GM23338 (cell line): ENCODE measurements at regions not wholly inside any gene's neighbourhood (a gene's known extent, or its start where the extent isn't known, plus 50 kb on each side); places are given as distances from the start of the nearest gene placed in this dataset.

ENCODE experiments used
- ATAC-seq: fragments of 200-7000 bp; cut with Tn5 transposase; 3 replicates; pipeline ENCODE4 v1.9.1; 2020
- DNase-seq: peaks from one replicate; pipeline ENCODE4 v3.0.0-alpha.2; 2015; ENCODE audit warnings: low spot score
- H2AFZ ChIP-seq: fragments of 200-600 bp; sonication (generic); 2 replicates; pipeline ENCODE4 v1.8.0; 2016; ENCODE audit warnings: antibody characterized with exemption, mild to moderate bottlenecking, moderate library complexity
- H3F3A ChIP-seq: fragments of 200-600 bp; sonication (generic); replicated peaks from 2 replicates; pipeline ENCODE4 v1.8.0; 2017; ENCODE audit warnings: antibody characterized with exemption, mixed run types, low read depth
- H3K27ac ChIP-seq: fragments of 200-600 bp; sonication (generic); 2 replicates; pipeline ENCODE4 v1.6.1; 2016; ENCODE audit warnings: low read depth
- H3K27me3 ChIP-seq: fragments of 200-600 bp; sonication (generic); 2 replicates; pipeline ENCODE4 v1.8.0; 2016; ENCODE audit warnings: mild to moderate bottlenecking, mixed run types, moderate library complexity; ENCODE audit not compliant: insufficient read depth
- H3K36me3 ChIP-seq: fragments of 200-600 bp; sonication (generic); 2 replicates; pipeline ENCODE4 v1.8.0; 2016; ENCODE audit warnings: mild to moderate bottlenecking; ENCODE audit not compliant: insufficient read depth
- H3K4me1 ChIP-seq: fragments of 200-600 bp; sonication (generic); 2 replicates; pipeline ENCODE4 v1.8.0; 2016; ENCODE audit warnings: mild to moderate bottlenecking, moderate library complexity; ENCODE audit not compliant: insufficient read depth
- H3K4me2 ChIP-seq: fragments of 200-600 bp; sonication (generic); 2 replicates; pipeline ENCODE4 v1.7.1; 2017; ENCODE audit warnings: mixed run types
- H3K4me3 ChIP-seq: fragments of 200-600 bp; sonication (generic); 2 replicates; pipeline ENCODE4 v1.6.1; 2016; ENCODE audit warnings: mixed run types
- H3K79me2 ChIP-seq: fragments of 200-600 bp; sonication (generic); replicated peaks from 2 replicates; pipeline ENCODE4 v1.8.0; 2017; ENCODE audit warnings: mild to moderate bottlenecking; ENCODE audit not compliant: insufficient read depth
- H3K9me2 ChIP-seq: fragments of 200-600 bp; sonication (generic); 2 replicates; pipeline ENCODE4 v1.8.0; 2017; ENCODE audit not compliant: insufficient read depth
- H4K20me1 ChIP-seq: fragments of 200-600 bp; sonication (generic); replicated peaks from 2 replicates; pipeline ENCODE4 v1.8.0; 2017; ENCODE audit warnings: mild to moderate bottlenecking; ENCODE audit not compliant: insufficient read depth
- H3K27ac Mint-ChIP-seq: 2 replicates; pipeline ENCODE4 v1.8.0; 2020; ENCODE audit warnings: inconsistent platforms, mild to moderate bottlenecking, moderate library complexity, mixed read lengths
- H3K27me3 Mint-ChIP-seq: 3 replicates; pipeline ENCODE4 v1.8.0; 2022; ENCODE audit warnings: low read depth, mild to moderate bottlenecking, moderate library complexity, mixed read lengths, inconsistent platforms; ENCODE audit not compliant: insufficient read depth, poor library complexity
- H3K36me3 Mint-ChIP-seq: 3 replicates; pipeline ENCODE4 v1.8.0; 2021; ENCODE audit warnings: low read depth, mild to moderate bottlenecking, inconsistent platforms, moderate library complexity, mixed read lengths
- H3K4me1 Mint-ChIP-seq: 3 replicates; pipeline ENCODE4 v1.8.0; 2020; ENCODE audit warnings: mild to moderate bottlenecking, inconsistent platforms, mixed read lengths
- H3K4me3 Mint-ChIP-seq: 3 replicates; pipeline ENCODE4 v1.8.0; 2021; ENCODE audit warnings: moderate library complexity, mild to moderate bottlenecking, inconsistent platforms, mixed read lengths
- H3K9me3 Mint-ChIP-seq: 3 replicates; pipeline ENCODE4 v1.8.0; 2020; ENCODE audit warnings: moderate library complexity, mild to moderate bottlenecking, inconsistent platforms, mixed read lengths
- CREB1 ChIP-seq: fragments of 250-450 bp; sonication (Bioruptor Pico); IDR thresholded peaks from 2 replicates; pipeline ENCODE4 v1.5.0; 2020; ENCODE audit warnings: low read depth, mild to moderate bottlenecking, moderate library complexity
- CTCF ChIP-seq, 2 experiments: fragments of 200-600 bp in 1 of 2; sonication (generic) in 1 of 2; conservative IDR thresholded peaks; 2 replicates each; pipeline versions ENCODE4 v1.5.1 to v1.6.1; 2016 to 2017; ENCODE audit warnings: antibody characterized with exemption in 2 of 2, low read depth in 2 of 2, mild to moderate bottlenecking in 2 of 2, moderate library complexity in 1 of 2
- ETS1 ChIP-seq: IDR thresholded peaks from 2 replicates; pipeline ENCODE4 v1.6.1; 2016; ENCODE audit warnings: antibody characterized with exemption
- EZH2 ChIP-seq: fragments of 200-600 bp; sonication (generic); IDR thresholded peaks from one replicate; pipeline ENCODE4 v1.8.0; 2017; ENCODE audit warnings: antibody characterized with exemption, mild to moderate bottlenecking, low read depth; ENCODE audit not compliant: unreplicated experiment
- EZH2phosphoT487 ChIP-seq: fragments of 200-600 bp; sonication (generic); IDR thresholded peaks from one replicate; pipeline ENCODE4 v1.8.1; 2018; ENCODE audit warnings: antibody characterized with exemption; ENCODE audit not compliant: unreplicated experiment
- JUNB ChIP-seq: IDR thresholded peaks from one replicate; pipeline ENCODE4 v1.6.1; 2016; ENCODE audit warnings: antibody characterized with exemption; ENCODE audit not compliant: unreplicated experiment
- NANOG ChIP-seq: IDR thresholded peaks from 2 replicates; pipeline ENCODE4 v1.6.1; 2016; ENCODE audit warnings: antibody characterized with exemption, borderline replicate concordance
- POLR2AphosphoS5 ChIP-seq: IDR thresholded peaks from 2 replicates; pipeline ENCODE4 v1.6.1; 2016; ENCODE audit warnings: antibody characterized with exemption, low read depth
- STAT1 ChIP-seq: IDR thresholded peaks from one replicate; pipeline ENCODE4 v1.6.1; 2016; ENCODE audit warnings: antibody characterized with exemption; ENCODE audit not compliant: unreplicated experiment
- ZNF114 ChIP-seq: fragments of 250-450 bp; sonication (Bioruptor Pico); IDR thresholded peaks from 2 replicates; pipeline ENCODE4 v1.5.0; 2020; ENCODE audit warnings: mild to moderate bottlenecking, moderate library complexity
- ZNF331 ChIP-seq: fragments of 250-450 bp; sonication (Bioruptor Pico); IDR thresholded peaks from 2 replicates; pipeline ENCODE4 v1.5.0; 2020; ENCODE audit warnings: low read depth, mild to moderate bottlenecking, moderate library complexity
- TF ChIP-seq, protein P1 (sequence below): IDR thresholded peaks from one replicate; pipeline ENCODE4 v1.6.1; 2018; ENCODE audit warnings: antibody characterized with exemption; ENCODE audit not compliant: unreplicated experiment
- TF ChIP-seq, protein P2 (sequence below): fragments of 250-450 bp; sonication (Bioruptor Pico); IDR thresholded peaks from 2 replicates; pipeline ENCODE4 v1.5.0; 2020; ENCODE audit warnings: mild to moderate bottlenecking, moderate library complexity

GRCh38 chr1:227372726-227373130 is 54.4 kb upstream of the CDC42BPA start:
- no peaks in the 10 kb centered on the region for H3K9me2 ChIP-seq
- 0 out of 2 replicates have a peak, but pooled peaks cover 4% of the 10 kb centered on the region for H3K4me1 ChIP-seq
- H3K79me2 ChIP-seq, result no peaks in the 10 kb centered on the region
- H3K36me3 Mint-ChIP-seq, result no peaks in the 10 kb centered on the region
- no peaks in the 10 kb centered on the region for H3F3A ChIP-seq
- H3K4me3 ChIP-seq, result no peak overlapping the region
- no peaks in the 10 kb centered on the region for H4K20me1 ChIP-seq
- H3K27ac Mint-ChIP-seq, result no peak overlapping the region
- H3K27me3 Mint-ChIP-seq, result no peaks in the 10 kb centered on the region
- H3K27me3 ChIP-seq, result no peaks in the 10 kb centered on the region
- no peaks in the 10 kb centered on the region; the same call in 2 of the 3 replicates for H3K9me3 Mint-ChIP-seq
- no peak for DNase-seq
- ATAC-seq, result no peak
- no peak overlapping the region for H3K4me2 ChIP-seq
- H3K4me3 Mint-ChIP-seq, result no peak overlapping the region
- no peak overlapping the region for H2AFZ ChIP-seq
- H3K27ac ChIP-seq, result no peak overlapping the region
- TF ChIP-seq CREB1 (CRISPR knock-in tag), result no peak
- TF ChIP-seq EZH2phosphoT487, result no peak
- TF ChIP-seq POLR2AphosphoS5, result no peak
- TF ChIP-seq, protein P1, sequence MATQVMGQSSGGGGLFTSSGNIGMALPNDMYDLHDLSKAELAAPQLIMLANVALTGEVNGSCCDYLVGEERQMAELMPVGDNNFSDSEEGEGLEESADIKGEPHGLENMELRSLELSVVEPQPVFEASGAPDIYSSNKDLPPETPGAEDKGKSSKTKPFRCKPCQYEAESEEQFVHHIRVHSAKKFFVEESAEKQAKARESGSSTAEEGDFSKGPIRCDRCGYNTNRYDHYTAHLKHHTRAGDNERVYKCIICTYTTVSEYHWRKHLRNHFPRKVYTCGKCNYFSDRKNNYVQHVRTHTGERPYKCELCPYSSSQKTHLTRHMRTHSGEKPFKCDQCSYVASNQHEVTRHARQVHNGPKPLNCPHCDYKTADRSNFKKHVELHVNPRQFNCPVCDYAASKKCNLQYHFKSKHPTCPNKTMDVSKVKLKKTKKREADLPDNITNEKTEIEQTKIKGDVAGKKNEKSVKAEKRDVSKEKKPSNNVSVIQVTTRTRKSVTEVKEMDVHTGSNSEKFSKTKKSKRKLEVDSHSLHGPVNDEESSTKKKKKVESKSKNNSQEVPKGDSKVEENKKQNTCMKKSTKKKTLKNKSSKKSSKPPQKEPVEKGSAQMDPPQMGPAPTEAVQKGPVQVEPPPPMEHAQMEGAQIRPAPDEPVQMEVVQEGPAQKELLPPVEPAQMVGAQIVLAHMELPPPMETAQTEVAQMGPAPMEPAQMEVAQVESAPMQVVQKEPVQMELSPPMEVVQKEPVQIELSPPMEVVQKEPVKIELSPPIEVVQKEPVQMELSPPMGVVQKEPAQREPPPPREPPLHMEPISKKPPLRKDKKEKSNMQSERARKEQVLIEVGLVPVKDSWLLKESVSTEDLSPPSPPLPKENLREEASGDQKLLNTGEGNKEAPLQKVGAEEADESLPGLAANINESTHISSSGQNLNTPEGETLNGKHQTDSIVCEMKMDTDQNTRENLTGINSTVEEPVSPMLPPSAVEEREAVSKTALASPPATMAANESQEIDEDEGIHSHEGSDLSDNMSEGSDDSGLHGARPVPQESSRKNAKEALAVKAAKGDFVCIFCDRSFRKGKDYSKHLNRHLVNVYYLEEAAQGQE, result no peak
- TF ChIP-seq NANOG, result no peak
- TF ChIP-seq JUNB, result no peak
- TF ChIP-seq ZNF331 (CRISPR knock-in tag), result no peak
- no peak for TF ChIP-seq EZH2
- TF ChIP-seq, protein P2, sequence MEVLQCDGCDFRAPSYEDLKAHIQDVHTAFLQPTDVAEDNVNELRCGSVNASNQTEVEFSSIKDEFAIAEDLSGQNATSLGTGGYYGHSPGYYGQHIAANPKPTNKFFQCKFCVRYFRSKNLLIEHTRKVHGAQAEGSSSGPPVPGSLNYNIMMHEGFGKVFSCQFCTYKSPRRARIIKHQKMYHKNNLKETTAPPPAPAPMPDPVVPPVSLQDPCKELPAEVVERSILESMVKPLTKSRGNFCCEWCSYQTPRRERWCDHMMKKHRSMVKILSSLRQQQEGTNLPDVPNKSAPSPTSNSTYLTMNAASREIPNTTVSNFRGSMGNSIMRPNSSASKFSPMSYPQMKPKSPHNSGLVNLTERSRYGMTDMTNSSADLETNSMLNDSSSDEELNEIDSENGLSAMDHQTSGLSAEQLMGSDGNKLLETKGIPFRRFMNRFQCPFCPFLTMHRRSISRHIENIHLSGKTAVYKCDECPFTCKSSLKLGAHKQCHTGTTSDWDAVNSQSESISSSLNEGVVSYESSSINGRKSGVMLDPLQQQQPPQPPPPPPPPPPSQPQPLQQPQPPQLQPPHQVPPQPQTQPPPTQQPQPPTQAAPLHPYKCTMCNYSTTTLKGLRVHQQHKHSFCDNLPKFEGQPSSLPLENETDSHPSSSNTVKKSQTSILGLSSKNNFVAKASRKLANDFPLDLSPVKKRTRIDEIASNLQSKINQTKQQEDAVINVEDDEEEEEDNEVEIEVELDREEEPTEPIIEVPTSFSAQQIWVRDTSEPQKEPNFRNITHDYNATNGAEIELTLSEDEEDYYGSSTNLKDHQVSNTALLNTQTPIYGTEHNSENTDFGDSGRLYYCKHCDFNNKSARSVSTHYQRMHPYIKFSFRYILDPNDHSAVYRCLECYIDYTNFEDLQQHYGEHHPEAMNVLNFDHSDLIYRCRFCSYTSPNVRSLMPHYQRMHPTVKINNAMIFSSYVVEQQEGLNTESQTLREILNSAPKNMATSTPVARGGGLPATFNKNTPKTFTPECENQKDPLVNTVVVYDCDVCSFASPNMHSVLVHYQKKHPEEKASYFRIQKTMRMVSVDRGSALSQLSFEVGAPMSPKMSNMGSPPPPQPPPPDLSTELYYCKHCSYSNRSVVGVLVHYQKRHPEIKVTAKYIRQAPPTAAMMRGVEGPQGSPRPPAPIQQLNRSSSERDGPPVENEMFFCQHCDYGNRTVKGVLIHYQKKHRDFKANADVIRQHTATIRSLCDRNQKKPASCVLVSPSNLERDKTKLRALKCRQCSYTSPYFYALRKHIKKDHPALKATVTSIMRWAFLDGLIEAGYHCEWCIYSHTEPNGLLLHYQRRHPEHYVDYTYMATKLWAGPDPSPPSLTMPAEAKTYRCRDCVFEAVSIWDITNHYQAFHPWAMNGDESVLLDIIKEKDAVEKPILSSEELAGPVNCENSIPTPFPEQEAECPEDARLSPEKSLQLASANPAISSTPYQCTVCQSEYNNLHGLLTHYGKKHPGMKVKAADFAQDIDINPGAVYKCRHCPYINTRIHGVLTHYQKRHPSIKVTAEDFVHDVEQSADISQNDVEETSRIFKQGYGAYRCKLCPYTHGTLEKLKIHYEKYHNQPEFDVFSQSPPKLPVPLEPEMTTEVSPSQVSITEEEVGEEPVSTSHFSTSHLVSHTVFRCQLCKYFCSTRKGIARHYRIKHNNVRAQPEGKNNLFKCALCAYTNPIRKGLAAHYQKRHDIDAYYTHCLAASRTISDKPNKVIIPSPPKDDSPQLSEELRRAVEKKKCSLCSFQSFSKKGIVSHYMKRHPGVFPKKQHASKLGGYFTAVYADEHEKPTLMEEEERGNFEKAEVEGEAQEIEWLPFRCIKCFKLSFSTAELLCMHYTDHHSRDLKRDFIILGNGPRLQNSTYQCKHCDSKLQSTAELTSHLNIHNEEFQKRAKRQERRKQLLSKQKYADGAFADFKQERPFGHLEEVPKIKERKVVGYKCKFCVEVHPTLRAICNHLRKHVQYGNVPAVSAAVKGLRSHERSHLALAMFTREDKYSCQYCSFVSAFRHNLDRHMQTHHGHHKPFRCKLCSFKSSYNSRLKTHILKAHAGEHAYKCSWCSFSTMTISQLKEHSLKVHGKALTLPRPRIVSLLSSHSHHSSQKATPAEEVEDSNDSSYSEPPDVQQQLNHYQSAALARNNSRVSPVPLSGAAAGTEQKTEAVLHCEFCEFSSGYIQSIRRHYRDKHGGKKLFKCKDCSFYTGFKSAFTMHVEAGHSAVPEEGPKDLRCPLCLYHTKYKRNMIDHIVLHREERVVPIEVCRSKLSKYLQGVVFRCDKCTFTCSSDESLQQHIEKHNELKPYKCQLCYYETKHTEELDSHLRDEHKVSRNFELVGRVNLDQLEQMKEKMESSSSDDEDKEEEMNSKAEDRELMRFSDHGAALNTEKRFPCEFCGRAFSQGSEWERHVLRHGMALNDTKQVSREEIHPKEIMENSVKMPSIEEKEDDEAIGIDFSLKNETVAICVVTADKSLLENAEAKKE (CRISPR knock-in tag), result no peak
- no peak for TF ChIP-seq STAT1
- no peak for TF ChIP-seq CTCF (conservative IDR thresholded peaks at IDR 0.05; ENCODE audit: low read depth in 2 of 2)
- no peak for TF ChIP-seq ZNF114 (CRISPR knock-in tag)
- TF ChIP-seq ETS1, result no peak
- H3K4me1 Mint-ChIP-seq, result peaks cover 13% of the 10 kb centered on the region; the same call in 2 of the 3 replicates
- no peaks in the 10 kb centered on the region for H3K36me3 ChIP-seq
